Natural killer cell (primary cell): ENCODE measurements at regions not wholly inside any gene's neighbourhood (a gene's known extent, or its start where the extent isn't known, plus 50 kb on each side); places are given as distances from the start of the nearest gene placed in this dataset.

Experiments
- ATAC-seq, 3 donors: fragments of 150-1000 bp in 2 of 3; fragments of 200-7000 bp in 1 of 3; cut with Tn5 transposase; 1 replicate in 1 of 3; 2 replicates in 2 of 3; pipeline ENCODE4 v1.10.0; 2021; ENCODE audit warnings: mild to moderate bottlenecking in 2 of 3, moderate library complexity in 2 of 3
- DNase-seq, 2 donors: peaks; one replicate each; pipeline versions ENCODE4 v3.0.0 to v3.0.0-alpha.2; 2013 to 2021; ENCODE audit warnings: mixed read lengths in 1 of 2
- H3K27ac ChIP-seq: one replicate; pipeline ENCODE4 v1.5.1; 2013; ENCODE audit warnings: mild to moderate bottlenecking, low read length
- H3K27me3 ChIP-seq: one replicate; pipeline ENCODE4 v1.6.1; 2013; ENCODE audit warnings: low read length; ENCODE audit not compliant: control insufficient read depth, insufficient read depth
- H3K36me3 ChIP-seq: one replicate; pipeline ENCODE4 v1.6.1; 2013; ENCODE audit warnings: low read length; ENCODE audit not compliant: control insufficient read depth, insufficient read depth
- H3K4me1 ChIP-seq: one replicate; pipeline ENCODE4 v1.6.1; 2013; ENCODE audit warnings: low read length; ENCODE audit not compliant: control insufficient read depth, insufficient read depth
- H3K4me3 ChIP-seq: one replicate; pipeline ENCODE4 v1.5.1; 2013; ENCODE audit warnings: low read length
- H3K9me3 ChIP-seq: one replicate; pipeline ENCODE4 v1.6.1; 2013; ENCODE audit warnings: low read length; ENCODE audit not compliant: control insufficient read depth, insufficient read depth
- H3K27ac Mint-ChIP-seq, 2 donors: one replicate each; pipeline ENCODE4 v1.8.0; 2022; ENCODE audit warnings: mild to moderate bottlenecking in 2 of 2, mixed read lengths in 2 of 2, moderate library complexity in 1 of 2
- H3K27me3 Mint-ChIP-seq, 2 donors: one replicate each; pipeline ENCODE4 v1.8.0; 2022; ENCODE audit warnings: low read depth in 2 of 2, mixed read lengths in 2 of 2
- H3K36me3 Mint-ChIP-seq: one replicate; pipeline ENCODE4 v1.8.0; 2022; ENCODE audit warnings: mixed read lengths
- H3K4me1 Mint-ChIP-seq, 2 donors: one replicate each; pipeline ENCODE4 v1.8.0; 2022; ENCODE audit warnings: mixed read lengths in 2 of 2
- H3K4me3 Mint-ChIP-seq: one replicate; pipeline ENCODE4 v1.8.0; 2022; ENCODE audit warnings: mild to moderate bottlenecking, moderate library complexity, mixed read lengths
- H3K9me3 Mint-ChIP-seq, 2 donors: one replicate each; pipeline ENCODE4 v1.8.0; 2022; ENCODE audit warnings: mixed read lengths in 2 of 2
- CTCF ChIP-seq: fragments of 200-600 bp; IDR thresholded peaks from one replicate; pipeline ENCODE4 v1.8.0; 2022; ENCODE audit warnings: antibody characterized with exemption
- WGBS: methylation state at CpG from one replicate; pipeline ENCODE4 v1.1.7; 2013; ENCODE audit warnings: missing lambda C conversion rate; ENCODE audit not compliant: insufficient coverage; 5-methylcytosine and 5-hydroxymethylcytosine counted together
- intact Hi-C: fragments of 100-400 bp; cut with micrococcal nuclease; formaldehyde crosslinking; loops from one replicate; pipeline ENCODE4 v1.14.2; 2022

GRCh38 chr20:11182720-11183119, 508.9 kb upstream of the JAG1 start:
- Mint-ChIP-seq H3K4me3 (no peak overlapping the region), H3K27ac (no peak overlapping the region), H3K27me3 (no peaks in the 10 kb centered on the region), H3K9me3 (peaks cover 0 to 5% of the 10 kb centered on the region in 2 donors), H3K4me1 (no peaks in the 10 kb centered on the region), H3K36me3 (no peaks in the 10 kb centered on the region)
- no peak for TF ChIP-seq CTCF
- Histone ChIP-seq H3K4me3 (no peak overlapping the region), H3K27ac (no peak overlapping the region), H3K27me3 (no peaks in the 10 kb centered on the region), H3K36me3 (no peaks in the 10 kb centered on the region), H3K9me3 (no peaks in the 10 kb centered on the region), H3K4me1 (no peaks in the 10 kb centered on the region)
- ATAC-seq, result peak in 1 of 3 donors; percentile 64
- DNase-seq, result no peak
- intact Hi-C loops, result no loop called here
- WGBS, result 88% methylated on average over 1 of the region's 1 CpG

GRCh38 chr20:11186301-11187008, 512.7 kb upstream of the JAG1 start:
- intact Hi-C loops, result no loop called here
- no peaks in the 10 kb centered on the region for H3K9me3 ChIP-seq
- peaks cover 0 to 5% of the 10 kb centered on the region in 2 donors for H3K27me3 Mint-ChIP-seq
- no peaks in the 10 kb centered on the region for H3K27me3 ChIP-seq
- H3K4me3 ChIP-seq, result no peak overlapping the region
- peaks cover 0 to 8% of the 10 kb centered on the region in 2 donors for H3K9me3 Mint-ChIP-seq
- WGBS, result 100% methylated on average over 2 of the region's 3 CpGs
- DNase-seq (no peak), ATAC-seq (no peak)
- no peaks in the 10 kb centered on the region for H3K36me3 Mint-ChIP-seq
- no peak overlapping the region for H3K27ac Mint-ChIP-seq
- no peak overlapping the region for H3K4me3 Mint-ChIP-seq
- H3K27ac ChIP-seq, result no peak overlapping the region
- no peaks in the 10 kb centered on the region for H3K36me3 ChIP-seq
- H3K4me1 Mint-ChIP-seq, result no peaks in the 10 kb centered on the region
- no peak for TF ChIP-seq CTCF
- no peaks in the 10 kb centered on the region for H3K4me1 ChIP-seq

GRCh38 chr20:11188843-11189603, 515.2 kb upstream of the JAG1 start:
- intact Hi-C loops, result no loop called here
- TF ChIP-seq CTCF, result no peak
- Histone ChIP-seq H3K4me1 (no peaks in the 10 kb centered on the region), H3K9me3 (no peaks in the 10 kb centered on the region), H3K27me3 (no peaks in the 10 kb centered on the region), H3K27ac (no peak overlapping the region), H3K4me3 (no peak overlapping the region), H3K36me3 (no peaks in the 10 kb centered on the region)
- DNase-seq (no peak), ATAC-seq (no peak)
- H3K4me3 Mint-ChIP-seq, result no peak overlapping the region
- H3K4me1 Mint-ChIP-seq, result no peaks in the 10 kb centered on the region
- no peak overlapping the region for H3K27ac Mint-ChIP-seq
- no peaks in the 10 kb centered on the region for H3K36me3 Mint-ChIP-seq
- WGBS, result 88% methylated on average over 7 of the region's 8 CpGs
- H3K27me3 Mint-ChIP-seq, result peaks cover 0 to 8% of the 10 kb centered on the region in 2 donors
- peaks cover 2 to 8% of the 10 kb centered on the region in 2 donors for H3K9me3 Mint-ChIP-seq
